Keratinocyte (primary cell): ENCODE measurements at regions not wholly inside any gene's neighbourhood (a gene's known extent, or its start where the extent isn't known, plus 50 kb on each side); places are given as distances from the start of the nearest gene placed in this dataset.

ENCODE experiments used
- DNase-seq: peaks from one replicate; pipeline ENCODE4 v3.0.0-alpha.2; 2011; ENCODE audit warnings: low read depth, missing footprints, low spot score
- FAIRE-seq: peaks from 2 replicates; lab custom pipeline; 2011; peaks lifted over from hg19 to GRCh38; lab: Jason Lieb, UNC
- H2AFZ ChIP-seq: 2 replicates; pipeline ENCODE4 v1.6.0; 2012; ENCODE audit warnings: low read length, control low read depth, inconsistent platforms; ENCODE audit not compliant: control insufficient read depth
- H3K27ac ChIP-seq: 2 replicates; pipeline ENCODE4 v1.5.1; 2011; ENCODE audit warnings: low read length; ENCODE audit not compliant: control insufficient read depth, insufficient read depth
- H3K27me3 ChIP-seq: 3 replicates; pipeline ENCODE4 v1.6.0; 2011; ENCODE audit warnings: low read length; ENCODE audit not compliant: control insufficient read depth, insufficient read depth; ENCODE audit errors: extremely low read depth
- H3K36me3 ChIP-seq, 2 experiments: 2 replicates in 1 of 2; 3 replicates in 1 of 2; pipeline ENCODE4 v1.5.1; 2011; ENCODE audit warnings: low read length in 2 of 2, mild to moderate bottlenecking in 1 of 2; ENCODE audit not compliant: control insufficient read depth in 2 of 2, insufficient read depth in 2 of 2; ENCODE audit errors: extremely low read depth in 1 of 2
- H3K4me1 ChIP-seq: 3 replicates; pipeline ENCODE4 v1.5.1; 2011; ENCODE audit warnings: low read length; ENCODE audit not compliant: control insufficient read depth, insufficient read depth; ENCODE audit errors: extremely low read depth
- H3K4me2 ChIP-seq: 3 replicates; pipeline ENCODE4 v1.6.0; 2011; ENCODE audit warnings: low read depth, low read length; ENCODE audit not compliant: control insufficient read depth, insufficient read depth; ENCODE audit errors: extremely low read depth
- H3K4me3 ChIP-seq, 3 experiments: fragments of 200-600 bp in 1 of 3; sonication (generic) in 1 of 3; 2 replicates in 2 of 3; 3 replicates in 1 of 3; pipeline ENCODE4 v1.5.1; 2011 to 2016; ENCODE audit warnings: low read length in 3 of 3, mild to moderate bottlenecking in 3 of 3, control low read depth in 2 of 3, inconsistent platforms in 1 of 3, low read depth in 1 of 3, mixed read lengths in 1 of 3, mixed run types in 1 of 3, moderate library complexity in 1 of 3; ENCODE audit not compliant: control insufficient read depth in 2 of 3, insufficient read depth in 2 of 3; ENCODE audit errors: extremely low read depth in 1 of 3
- H3K79me2 ChIP-seq: 2 replicates; pipeline ENCODE4 v1.6.0; 2012; ENCODE audit warnings: low read length; ENCODE audit not compliant: control insufficient read depth, insufficient read depth
- H3K9ac ChIP-seq: 3 replicates; pipeline ENCODE4 v1.6.0; 2011; ENCODE audit warnings: low read length; ENCODE audit not compliant: control insufficient read depth, insufficient read depth; ENCODE audit errors: extremely low read depth
- H3K9me1 ChIP-seq: 3 replicates; pipeline ENCODE4 v1.6.0; 2011; ENCODE audit warnings: low read length; ENCODE audit not compliant: control insufficient read depth, insufficient read depth; ENCODE audit errors: extremely low read depth
- H3K9me3 ChIP-seq: 2 replicates; pipeline ENCODE4 v1.5.1; 2012; ENCODE audit warnings: low read depth, low read length; ENCODE audit not compliant: control insufficient read depth
- H4K20me1 ChIP-seq: 3 replicates; pipeline ENCODE4 v1.6.0; 2011; ENCODE audit warnings: low read length; ENCODE audit not compliant: control insufficient read depth, insufficient read depth; ENCODE audit errors: extremely low read depth
- CTCF ChIP-seq, 3 experiments: IDR thresholded peaks in 1 of 3; conservative IDR thresholded peaks in 1 of 3; optimal IDR thresholded peaks in 1 of 3; 2 replicates in 2 of 3; 3 replicates in 1 of 3; pipeline versions ENCODE3 to v1.5.1; 2011; ENCODE audit warnings: low read length in 3 of 3, mild to moderate bottlenecking in 3 of 3, moderate library complexity in 2 of 3, control low read depth in 1 of 3, inconsistent platforms in 1 of 3; ENCODE audit not compliant: insufficient read depth in 2 of 3; ENCODE audit errors: extremely low read depth in 1 of 3
- EZH2 ChIP-seq: IDR thresholded peaks from one replicate; pipeline ENCODE4 v1.6.1; 2012; ENCODE audit warnings: inconsistent platforms, mild to moderate bottlenecking, low read length, moderate library complexity
- dilution Hi-C: fragments of 300-500 bp; cut with MboI; formaldehyde crosslinking; loops from one replicate; pipeline ENCODE4 v1.7.0; 2020; ENCODE audit warnings: low sequenced_read_pairs; ENCODE audit not compliant: extremely low pct_ligation_motif_present

DNA sequence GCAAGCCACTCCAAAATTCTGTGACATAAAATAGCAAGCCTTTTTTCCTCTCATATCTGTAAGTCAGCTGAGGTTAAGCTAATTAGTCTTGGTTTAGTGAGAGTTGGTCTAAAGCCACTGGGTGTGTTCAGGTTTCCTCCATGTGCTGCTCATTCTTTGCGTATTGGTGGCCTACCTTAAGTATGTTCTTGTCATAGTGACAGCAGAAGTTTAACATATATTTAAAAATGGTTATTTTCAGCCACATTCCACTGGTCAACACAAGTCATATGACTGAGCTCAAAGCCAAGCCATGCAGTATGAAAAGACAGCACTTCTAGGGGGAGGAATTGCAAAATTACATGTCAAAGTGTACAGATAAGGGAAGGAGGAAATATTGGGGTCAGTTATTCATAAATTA, 100.5 kb upstream of the FGF10 start:
- H3K9me3 ChIP-seq, result no peaks in the 10 kb centered on the region
- no peaks in the 10 kb centered on the region for H3K9me1 ChIP-seq
- H3K27ac ChIP-seq, result no peak overlapping the region
- H2AFZ ChIP-seq, result no peak overlapping the region
- no peaks in the 10 kb centered on the region for H3K4me1 ChIP-seq
- H3K4me3 ChIP-seq, result no peak overlapping the region
- no peaks in the 10 kb centered on the region for H3K79me2 ChIP-seq
- no peak for DNase-seq
- no peak for FAIRE-seq
- dilution Hi-C loops, result no loop called here
- H3K9ac ChIP-seq, result no peak overlapping the region
- H3K27me3 ChIP-seq, result no peaks in the 10 kb centered on the region
- no peaks in the 10 kb centered on the region for H4K20me1 ChIP-seq
- no peaks in the 10 kb centered on the region for H3K36me3 ChIP-seq
- no peak for TF ChIP-seq EZH2
- TF ChIP-seq CTCF (optimal IDR thresholded peaks at IDR 0.05 in 1 of 3, IDR thresholded peaks at IDR 0.05 in 1 of 3, conservative IDR thresholded peaks at IDR 0.05 in 1 of 3; ENCODE audit: extremely low read depth in 1 of 3, insufficient read depth in 2 of 3, low read length in 3 of 3), result no peak
- no peak overlapping the region for H3K4me2 ChIP-seq

DNA sequence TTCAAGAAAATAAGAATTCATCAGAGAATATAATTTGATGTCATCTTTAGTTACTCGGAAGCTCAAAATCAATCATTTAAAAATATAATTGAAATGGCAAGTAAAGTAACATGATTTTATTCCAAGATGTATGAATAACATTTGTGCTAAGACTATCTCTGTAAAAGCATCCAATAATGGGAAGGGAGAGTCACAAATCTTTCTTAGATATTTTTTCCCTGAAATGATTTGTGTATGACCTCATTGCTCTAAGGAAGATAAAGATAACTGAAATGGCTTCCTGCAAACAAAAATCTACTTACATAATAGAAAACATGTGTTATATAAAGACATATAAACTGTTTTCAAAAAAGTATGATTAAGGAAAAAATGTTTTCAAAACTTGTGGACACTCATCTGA, 97.4 kb upstream of the FGF10 start:
- TF ChIP-seq EZH2 (no peak), CTCF (optimal IDR thresholded peaks at IDR 0.05 in 1 of 3, IDR thresholded peaks at IDR 0.05 in 1 of 3, conservative IDR thresholded peaks at IDR 0.05 in 1 of 3; ENCODE audit: extremely low read depth in 1 of 3, insufficient read depth in 2 of 3, low read length in 3 of 3) (no peak)
- Histone ChIP-seq H3K27ac (no peak overlapping the region), H3K36me3 (no peaks in the 10 kb centered on the region), H3K4me3 (no peak overlapping the region), H3K9me3 (peaks cover 3% of the 10 kb centered on the region), H4K20me1 (no peaks in the 10 kb centered on the region), H3K79me2 (no peaks in the 10 kb centered on the region), H2AFZ (no peak overlapping the region), H3K9ac (no peak overlapping the region), H3K9me1 (no peaks in the 10 kb centered on the region), H3K27me3 (no peaks in the 10 kb centered on the region), H3K4me2 (no peak overlapping the region), H3K4me1 (no peaks in the 10 kb centered on the region)
- no peak for FAIRE-seq
- dilution Hi-C loops, result no loop called here
- no peak for DNase-seq
